ENCODE measurements at regions not wholly inside any gene's neighbourhood (a gene's known extent, or its start where the extent isn't known, plus 50 kb on each side); places are given as distances from the start of the nearest gene placed in this dataset.

DNA sequence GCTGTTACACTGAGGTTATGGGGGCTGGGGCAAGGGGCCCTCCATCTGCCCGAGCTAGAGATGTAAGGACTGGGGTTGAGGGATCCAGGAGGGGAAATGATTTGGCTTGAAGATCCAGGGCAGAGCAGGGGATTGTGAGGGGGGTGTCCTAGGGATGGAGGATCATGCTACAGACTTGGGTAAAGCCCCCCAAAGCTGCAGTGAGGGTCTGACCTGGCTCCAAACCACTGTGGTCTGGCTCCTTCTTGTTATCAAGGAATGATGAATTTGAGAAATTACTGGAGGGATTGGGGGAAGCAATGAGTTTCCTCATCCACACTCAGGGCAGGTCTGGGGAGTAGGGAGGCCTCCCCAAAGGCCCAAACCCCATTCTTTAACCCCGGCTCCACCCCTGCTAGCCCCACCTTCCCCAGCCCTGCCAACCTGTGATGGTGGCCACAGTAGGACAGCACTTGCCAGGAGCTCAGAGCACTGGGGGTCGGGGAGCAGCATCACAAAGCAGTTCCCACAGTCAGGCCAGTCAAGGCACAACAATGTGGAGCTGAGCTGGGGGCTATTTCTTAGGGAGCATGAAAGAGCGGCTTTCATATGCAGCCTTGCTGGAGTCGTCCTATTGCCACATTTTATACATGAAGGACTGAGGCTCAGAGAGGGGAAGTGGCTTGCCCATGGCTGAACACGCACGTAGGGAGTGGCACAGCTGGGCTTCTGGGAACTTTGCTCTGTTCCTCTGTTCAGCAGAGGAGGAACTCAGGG is 165.5 kb downstream of the EFNB1 start:
- Histone ChIP-seq H3K4me3 (ENCODE audit: low read depth, low read length) (no peak overlapping the region), H3K4me1 (ENCODE audit: control insufficient read depth, insufficient read depth, low read length) (no peaks in the 10 kb centered on the region), H3K9me3 (ENCODE audit: control insufficient read depth, insufficient read depth, low read depth, low read length) (no peaks in the 10 kb centered on the region), H3K36me3 (ENCODE audit: control insufficient read depth in 2 of 2, insufficient read depth in 1 of 2, low read length in 2 of 2) (no peaks in the 10 kb centered on the region), H3K27ac (ENCODE audit: extremely low read depth, low read depth, low read length) (no peak overlapping the region)
- ChIA-PET POLR2A (no interaction called here), CTCF (interaction anchor here (0.6 to 0.7 kb wide), 3 partner anchors 68 to 291 kb away, joined by 3 read pairs; no protein-coding TSS in a partner anchor)
- TF ChIP-seq, protein P1, sequence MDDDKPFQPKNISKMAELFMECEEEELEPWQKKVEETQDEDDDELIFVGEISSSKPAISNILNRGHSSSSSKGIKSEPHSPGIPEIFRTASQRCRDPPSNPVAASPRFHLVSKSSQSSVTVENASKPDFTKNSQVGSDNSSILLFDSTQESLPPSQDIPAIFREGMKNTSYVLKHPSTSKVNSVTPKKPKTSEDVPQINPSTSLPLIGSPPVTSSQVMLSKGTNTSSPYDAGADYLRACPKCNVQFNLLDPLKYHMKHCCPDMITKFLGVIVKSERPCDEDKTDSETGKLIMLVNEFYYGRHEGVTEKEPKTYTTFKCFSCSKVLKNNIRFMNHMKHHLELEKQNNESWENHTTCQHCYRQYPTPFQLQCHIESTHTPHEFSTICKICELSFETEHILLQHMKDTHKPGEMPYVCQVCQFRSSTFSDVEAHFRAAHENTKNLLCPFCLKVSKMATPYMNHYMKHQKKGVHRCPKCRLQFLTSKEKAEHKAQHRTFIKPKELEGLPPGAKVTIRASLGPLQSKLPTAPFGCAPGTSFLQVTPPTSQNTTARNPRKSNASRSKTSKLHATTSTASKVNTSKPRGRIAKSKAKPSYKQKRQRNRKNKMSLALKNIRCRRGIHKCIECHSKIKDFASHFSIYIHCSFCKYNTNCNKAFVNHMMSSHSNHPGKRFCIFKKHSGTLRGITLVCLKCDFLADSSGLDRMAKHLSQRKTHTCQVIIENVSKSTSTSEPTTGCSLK (tag by site-specific recombination; IDR thresholded peaks at IDR 0.05) = no peak
- TF ChIP-seq ZNF626 (tag by site-specific recombination; IDR thresholded peaks at IDR 0.05) = no peak
- TF ChIP-seq, protein P2, sequence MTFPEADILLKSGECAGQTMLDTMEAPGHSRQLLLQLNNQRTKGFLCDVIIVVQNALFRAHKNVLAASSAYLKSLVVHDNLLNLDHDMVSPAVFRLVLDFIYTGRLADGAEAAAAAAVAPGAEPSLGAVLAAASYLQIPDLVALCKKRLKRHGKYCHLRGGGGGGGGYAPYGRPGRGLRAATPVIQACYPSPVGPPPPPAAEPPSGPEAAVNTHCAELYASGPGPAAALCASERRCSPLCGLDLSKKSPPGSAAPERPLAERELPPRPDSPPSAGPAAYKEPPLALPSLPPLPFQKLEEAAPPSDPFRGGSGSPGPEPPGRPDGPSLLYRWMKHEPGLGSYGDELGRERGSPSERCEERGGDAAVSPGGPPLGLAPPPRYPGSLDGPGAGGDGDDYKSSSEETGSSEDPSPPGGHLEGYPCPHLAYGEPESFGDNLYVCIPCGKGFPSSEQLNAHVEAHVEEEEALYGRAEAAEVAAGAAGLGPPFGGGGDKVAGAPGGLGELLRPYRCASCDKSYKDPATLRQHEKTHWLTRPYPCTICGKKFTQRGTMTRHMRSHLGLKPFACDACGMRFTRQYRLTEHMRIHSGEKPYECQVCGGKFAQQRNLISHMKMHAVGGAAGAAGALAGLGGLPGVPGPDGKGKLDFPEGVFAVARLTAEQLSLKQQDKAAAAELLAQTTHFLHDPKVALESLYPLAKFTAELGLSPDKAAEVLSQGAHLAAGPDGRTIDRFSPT (tag by site-specific recombination; IDR thresholded peaks at IDR 0.05) = no peak
- TF ChIP-seq, protein P3, sequence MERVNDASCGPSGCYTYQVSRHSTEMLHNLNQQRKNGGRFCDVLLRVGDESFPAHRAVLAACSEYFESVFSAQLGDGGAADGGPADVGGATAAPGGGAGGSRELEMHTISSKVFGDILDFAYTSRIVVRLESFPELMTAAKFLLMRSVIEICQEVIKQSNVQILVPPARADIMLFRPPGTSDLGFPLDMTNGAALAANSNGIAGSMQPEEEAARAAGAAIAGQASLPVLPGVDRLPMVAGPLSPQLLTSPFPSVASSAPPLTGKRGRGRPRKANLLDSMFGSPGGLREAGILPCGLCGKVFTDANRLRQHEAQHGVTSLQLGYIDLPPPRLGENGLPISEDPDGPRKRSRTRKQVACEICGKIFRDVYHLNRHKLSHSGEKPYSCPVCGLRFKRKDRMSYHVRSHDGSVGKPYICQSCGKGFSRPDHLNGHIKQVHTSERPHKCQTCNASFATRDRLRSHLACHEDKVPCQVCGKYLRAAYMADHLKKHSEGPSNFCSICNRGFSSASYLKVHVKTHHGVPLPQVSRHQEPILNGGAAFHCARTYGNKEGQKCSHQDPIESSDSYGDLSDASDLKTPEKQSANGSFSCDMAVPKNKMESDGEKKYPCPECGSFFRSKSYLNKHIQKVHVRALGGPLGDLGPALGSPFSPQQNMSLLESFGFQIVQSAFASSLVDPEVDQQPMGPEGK (tag by site-specific recombination; IDR thresholded peaks at IDR 0.05) = no peak

DNA sequence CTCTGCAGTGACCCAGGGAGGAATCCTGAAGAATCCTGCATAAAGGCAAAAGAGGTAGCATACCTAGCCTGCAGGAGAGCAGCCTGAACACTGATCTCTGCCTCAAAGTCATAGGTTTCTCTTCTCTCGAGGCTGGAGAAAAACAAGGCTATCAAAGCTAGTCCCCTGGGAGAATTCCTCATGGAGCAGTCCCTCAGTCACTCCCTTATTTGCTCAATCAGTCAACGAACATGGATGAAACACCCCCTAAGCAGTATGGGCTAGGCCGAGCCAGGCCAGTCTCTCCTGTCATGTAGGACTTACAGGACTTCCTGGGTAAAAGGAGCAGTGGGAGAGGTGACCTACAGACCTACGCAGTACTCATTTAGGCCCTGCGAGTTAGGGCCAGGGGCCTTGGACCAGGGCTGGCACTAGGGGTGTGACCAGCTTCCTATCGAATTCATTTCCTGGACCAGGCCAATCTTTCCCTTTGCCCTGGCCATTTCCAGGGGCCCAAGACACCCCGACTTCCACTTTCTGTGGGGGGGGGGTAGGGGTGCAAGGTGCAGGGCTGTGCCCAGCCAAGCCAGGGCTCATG is 164.1 kb downstream of the EFNB1 start:
- H3K9me3 ChIP-seq (ENCODE audit: control insufficient read depth, insufficient read depth, low read depth, low read length) = no peaks in the 10 kb centered on the region
- no peaks in the 10 kb centered on the region for H3K4me1 ChIP-seq (ENCODE audit: control insufficient read depth, insufficient read depth, low read length)
- ChIA-PET POLR2A (interaction anchor here (0.6 to 1.6 kb wide), 2 partner anchors 164 to 879 kb away, joined by 3 read pairs; partner anchors contain the start of gene EFNB1), CTCF (interaction anchor here (0.7 to 1.2 kb wide), 2 partner anchors 171 to 276 kb away, joined by 3 read pairs; no protein-coding TSS in a partner anchor)
- H3K27ac ChIP-seq (ENCODE audit: extremely low read depth, low read depth, low read length) = no peak overlapping the region
- no peak overlapping the region for H3K4me3 ChIP-seq (ENCODE audit: low read depth, low read length)
- H3K36me3 ChIP-seq (ENCODE audit: control insufficient read depth in 2 of 2, insufficient read depth in 1 of 2, low read length in 2 of 2) = no peaks in the 10 kb centered on the region
- TF ChIP-seq MEIS1 (CRISPR knock-in tag; IDR thresholded peaks at IDR 0.05; ENCODE audit: borderline replicate concordance) (no peak), TRIM28 (IDR thresholded peaks at IDR 0.05; ENCODE audit: borderline replicate concordance, low read length) (no peak), ZNF132 (tag by site-specific recombination; IDR thresholded peaks at IDR 0.05; ENCODE audit: borderline replicate concordance) (no peak), ZNF324 (tag by site-specific recombination; IDR thresholded peaks at IDR 0.05) (no peak), ZNF843 (tag by site-specific recombination; IDR thresholded peaks at IDR 0.05) (no peak), ZNF560 (tag by site-specific recombination; IDR thresholded peaks at IDR 0.05; ENCODE audit: borderline replicate concordance) (no peak), ZNF791 (tag by site-specific recombination; IDR thresholded peaks at IDR 0.05) (no peak), ZFP69B (tag by site-specific recombination; IDR thresholded peaks at IDR 0.05) (no peak), ZXDB (tag by site-specific recombination; IDR thresholded peaks at IDR 0.05) (no peak)
- TF ChIP-seq, protein P4, sequence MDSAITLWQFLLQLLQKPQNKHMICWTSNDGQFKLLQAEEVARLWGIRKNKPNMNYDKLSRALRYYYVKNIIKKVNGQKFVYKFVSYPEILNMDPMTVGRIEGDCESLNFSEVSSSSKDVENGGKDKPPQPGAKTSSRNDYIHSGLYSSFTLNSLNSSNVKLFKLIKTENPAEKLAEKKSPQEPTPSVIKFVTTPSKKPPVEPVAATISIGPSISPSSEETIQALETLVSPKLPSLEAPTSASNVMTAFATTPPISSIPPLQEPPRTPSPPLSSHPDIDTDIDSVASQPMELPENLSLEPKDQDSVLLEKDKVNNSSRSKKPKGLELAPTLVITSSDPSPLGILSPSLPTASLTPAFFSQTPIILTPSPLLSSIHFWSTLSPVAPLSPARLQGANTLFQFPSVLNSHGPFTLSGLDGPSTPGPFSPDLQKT (IDR thresholded peaks at IDR 0.05; ENCODE audit: borderline replicate concordance, low read depth, low read length) = no peak
- TF ChIP-seq, protein P5, sequence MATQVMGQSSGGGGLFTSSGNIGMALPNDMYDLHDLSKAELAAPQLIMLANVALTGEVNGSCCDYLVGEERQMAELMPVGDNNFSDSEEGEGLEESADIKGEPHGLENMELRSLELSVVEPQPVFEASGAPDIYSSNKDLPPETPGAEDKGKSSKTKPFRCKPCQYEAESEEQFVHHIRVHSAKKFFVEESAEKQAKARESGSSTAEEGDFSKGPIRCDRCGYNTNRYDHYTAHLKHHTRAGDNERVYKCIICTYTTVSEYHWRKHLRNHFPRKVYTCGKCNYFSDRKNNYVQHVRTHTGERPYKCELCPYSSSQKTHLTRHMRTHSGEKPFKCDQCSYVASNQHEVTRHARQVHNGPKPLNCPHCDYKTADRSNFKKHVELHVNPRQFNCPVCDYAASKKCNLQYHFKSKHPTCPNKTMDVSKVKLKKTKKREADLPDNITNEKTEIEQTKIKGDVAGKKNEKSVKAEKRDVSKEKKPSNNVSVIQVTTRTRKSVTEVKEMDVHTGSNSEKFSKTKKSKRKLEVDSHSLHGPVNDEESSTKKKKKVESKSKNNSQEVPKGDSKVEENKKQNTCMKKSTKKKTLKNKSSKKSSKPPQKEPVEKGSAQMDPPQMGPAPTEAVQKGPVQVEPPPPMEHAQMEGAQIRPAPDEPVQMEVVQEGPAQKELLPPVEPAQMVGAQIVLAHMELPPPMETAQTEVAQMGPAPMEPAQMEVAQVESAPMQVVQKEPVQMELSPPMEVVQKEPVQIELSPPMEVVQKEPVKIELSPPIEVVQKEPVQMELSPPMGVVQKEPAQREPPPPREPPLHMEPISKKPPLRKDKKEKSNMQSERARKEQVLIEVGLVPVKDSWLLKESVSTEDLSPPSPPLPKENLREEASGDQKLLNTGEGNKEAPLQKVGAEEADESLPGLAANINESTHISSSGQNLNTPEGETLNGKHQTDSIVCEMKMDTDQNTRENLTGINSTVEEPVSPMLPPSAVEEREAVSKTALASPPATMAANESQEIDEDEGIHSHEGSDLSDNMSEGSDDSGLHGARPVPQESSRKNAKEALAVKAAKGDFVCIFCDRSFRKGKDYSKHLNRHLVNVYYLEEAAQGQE (tag by site-specific recombination; IDR thresholded peaks at IDR 0.05) = no peak
- TF ChIP-seq, protein P1 (tag by site-specific recombination; IDR thresholded peaks at IDR 0.05) = no peak
- TF ChIP-seq, protein P6, sequence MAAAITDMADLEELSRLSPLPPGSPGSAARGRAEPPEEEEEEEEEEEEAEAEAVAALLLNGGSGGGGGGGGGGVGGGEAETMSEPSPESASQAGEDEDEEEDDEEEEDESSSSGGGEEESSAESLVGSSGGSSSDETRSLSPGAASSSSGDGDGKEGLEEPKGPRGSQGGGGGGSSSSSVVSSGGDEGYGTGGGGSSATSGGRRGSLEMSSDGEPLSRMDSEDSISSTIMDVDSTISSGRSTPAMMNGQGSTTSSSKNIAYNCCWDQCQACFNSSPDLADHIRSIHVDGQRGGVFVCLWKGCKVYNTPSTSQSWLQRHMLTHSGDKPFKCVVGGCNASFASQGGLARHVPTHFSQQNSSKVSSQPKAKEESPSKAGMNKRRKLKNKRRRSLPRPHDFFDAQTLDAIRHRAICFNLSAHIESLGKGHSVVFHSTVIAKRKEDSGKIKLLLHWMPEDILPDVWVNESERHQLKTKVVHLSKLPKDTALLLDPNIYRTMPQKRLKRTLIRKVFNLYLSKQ (tag by site-specific recombination; IDR thresholded peaks at IDR 0.05; ENCODE audit: borderline replicate concordance) = no peak

All from HEK293 (cell line).